K562 (cell line): ENCODE measurements at regions not wholly inside any gene's neighbourhood (a gene's known extent, or its start where the extent isn't known, plus 50 kb on each side); places are given as distances from the start of the nearest gene placed in this dataset.

Source experiments
- ATAC-seq: fragments of 200-7000 bp; cut with Tn5 transposase; 3 replicates; pipeline ENCODE4 v1.9.1; 2020; ENCODE audit warnings: moderate library complexity
- BruUV-seq: library from RNA; stranded (reverse); fragments of 400-500 nt; replicated peaks from 2 replicates; lab custom pipeline; 2021; lab: Mats Ljungman, UMichigan
- CTCF ChIA-PET: fragments of 300-600 bp; formaldehyde crosslinking; extraction: SDS; loops from one replicate; lab custom pipeline; 2021; ENCODE audit warnings: low intra/inter-chr PET ratio; lab: Yijun Ruan, JAX
- POLR2A ChIA-PET: fragments of 300-600, 350-650 bp; sonication (Branson Sonifier 250); formaldehyde crosslinking; extraction: SDS; loops from one replicate; lab custom pipeline; 2021; ENCODE audit warnings: antibody characterized with exemption, inconsistent platforms; lab: Yijun Ruan, JAX
- DNase-seq, 4 experiments: peaks; one replicate each; pipeline versions ENCODE4 v3.0.0 to v3.0.0-alpha.2; 2011 to 2018; ENCODE audit warnings: low spot score in 3 of 4, mixed read lengths in 3 of 4; ENCODE audit errors: extremely low read depth in 1 of 4
- FAIRE-seq: peaks from 2 replicates; lab custom pipeline; 2011; peaks lifted over from hg19 to GRCh38; lab: Jason Lieb, UNC
- H2AFZ ChIP-seq: 2 replicates; pipeline ENCODE4 v1.6.0; 2011; ENCODE audit warnings: low read depth, low read length, control low read depth, inconsistent platforms
- H3K27ac ChIP-seq: fragments of 200-600 bp; 3 replicates; pipeline ENCODE4 v1.8.0; 2011; ENCODE audit warnings: low read depth, mild to moderate bottlenecking, control low read depth, inconsistent platforms, low read length, moderate library complexity, mixed read lengths; ENCODE audit errors: extremely low read depth
- H3K27me3 ChIP-seq, 2 experiments: fragments of 300-600 bp in 1 of 2; 2 replicates in 1 of 2; 3 replicates in 1 of 2; pipeline versions ENCODE4 v1.6.0 to v1.8.0; 2011; ENCODE audit warnings: inconsistent platforms in 2 of 2, low read length in 2 of 2, mild to moderate bottlenecking in 1 of 2, mixed read lengths in 1 of 2, moderate library complexity in 1 of 2; ENCODE audit not compliant: control insufficient read depth in 2 of 2, insufficient read depth in 2 of 2
- H3K36me3 ChIP-seq: fragments of 300-600 bp; 3 replicates; pipeline ENCODE4 v1.8.0; 2011; ENCODE audit warnings: mild to moderate bottlenecking, low read length, inconsistent platforms; ENCODE audit not compliant: control insufficient read depth, insufficient read depth
- H3K4me1 ChIP-seq, 2 experiments: fragments of 200-600 bp in 1 of 2; replicated peaks in 1 of 2; 2 replicates in 1 of 2; 3 replicates in 1 of 2; pipeline versions ENCODE4 v1.5.1 to v1.8.0; 2011; ENCODE audit warnings: inconsistent platforms in 2 of 2, low read length in 2 of 2, mild to moderate bottlenecking in 1 of 2, mixed read lengths in 1 of 2, moderate library complexity in 1 of 2; ENCODE audit not compliant: control insufficient read depth in 2 of 2, insufficient read depth in 2 of 2
- H3K4me2 ChIP-seq: 2 replicates; pipeline ENCODE4 v1.6.1; 2011; ENCODE audit warnings: low read length, control low read depth, inconsistent platforms, mixed read lengths; ENCODE audit not compliant: insufficient read depth
- H3K4me3 ChIP-seq: fragments of 200-600 bp; sonication (generic), shearing (Covaris generic); 2 replicates; pipeline ENCODE4 v1.5.1; 2016; ENCODE audit warnings: control low read depth, inconsistent platforms
- H3K79me2 ChIP-seq: fragments of 200-600 bp; 3 replicates; pipeline ENCODE4 v1.8.0; 2011; ENCODE audit warnings: low read length, inconsistent platforms; ENCODE audit not compliant: control insufficient read depth, insufficient read depth
- H3K9ac ChIP-seq, 2 experiments: 2 replicates each; pipeline versions ENCODE4 v1.6.0 to v1.6.1; 2011; ENCODE audit warnings: low read depth in 2 of 2, low read length in 2 of 2, control low read depth in 1 of 2, inconsistent platforms in 1 of 2, mild to moderate bottlenecking in 1 of 2, mixed read lengths in 1 of 2; ENCODE audit not compliant: insufficient read depth in 1 of 2
- H3K9me1 ChIP-seq: one replicate; pipeline ENCODE4 v1.6.0; 2011; ENCODE audit warnings: inconsistent platforms, mild to moderate bottlenecking, low read length, moderate library complexity; ENCODE audit not compliant: control insufficient read depth, insufficient read depth
- H3K9me3 ChIP-seq: replicated peaks from 2 replicates; pipeline ENCODE4 v1.5.1; 2011; ENCODE audit warnings: low read depth, low read length, inconsistent platforms; ENCODE audit not compliant: control insufficient read depth, insufficient read depth
- H4K20me1 ChIP-seq: replicated peaks from 2 replicates; pipeline ENCODE4 v1.6.1; 2011; ENCODE audit warnings: low read length, inconsistent platforms, mixed read lengths; ENCODE audit not compliant: control insufficient read depth, insufficient read depth
- ETV5 ChIP-seq: sonication (generic); formaldehyde crosslinking; IDR thresholded peaks from 2 replicates; pipeline ENCODE4 v1.4.0; 2020; ENCODE audit warnings: low read depth, mild to moderate bottlenecking, missing genetic modification reagents
- KAT7 ChIP-seq: sonication (generic); formaldehyde crosslinking; IDR thresholded peaks from 2 replicates; pipeline ENCODE4 v1.8.0; 2022; ENCODE audit warnings: missing genetic modification reagents, mild to moderate bottlenecking, borderline replicate concordance
- MCM5 ChIP-seq: fragments of 450-650 bp; IDR thresholded peaks from 2 replicates; pipeline ENCODE4 v1.6.1; 2016; ENCODE audit warnings: low read depth
- SRF ChIP-seq, 2 experiments: fragments of 250-450, 450-650 bp in 1 of 2; sonication (Bioruptor Pico) in 1 of 2; sonication (generic) in 1 of 2; formaldehyde crosslinking; IDR thresholded peaks; 2 replicates each; pipeline versions ENCODE4 v1.5.0 to v1.5.1; 2020 to 2022; ENCODE audit warnings: mild to moderate bottlenecking in 1 of 2, missing genetic modification reagents in 1 of 2
- U2AF1 ChIP-seq: fragments of 200-400 bp; formaldehyde crosslinking; optimal IDR thresholded peaks from 2 replicates; pipeline ENCODE3; 2017; ENCODE audit warnings: mild to moderate bottlenecking, low read depth, low read length, moderate library complexity
- XRCC4 ChIP-seq: IDR thresholded peaks from one replicate; pipeline ENCODE4 v1.6.1; 2011; ENCODE audit not compliant: insufficient read depth, insufficient read length; ENCODE audit errors: extremely low read depth
- ZNF586 ChIP-seq: fragments of 450-650 bp; formaldehyde crosslinking; conservative IDR thresholded peaks from 2 replicates; pipeline ENCODE4 v1.4.0; 2020; ENCODE audit warnings: mild to moderate bottlenecking, moderate library complexity
- ZNF764 ChIP-seq: fragments of 250-450 bp; sonication (Bioruptor Pico); IDR thresholded peaks from 2 replicates; pipeline ENCODE4 v1.4.0; 2020; ENCODE audit warnings: low read depth, mild to moderate bottlenecking, moderate library complexity
- WGBS: fragments of 100-300 bp; shearing (Covaris generic); methylation state at CpG from one replicate; pipeline ENCODE4 v1.1.6; 2016; ENCODE audit warnings: low coverage, mixed read lengths; ENCODE audit not compliant: insufficient coverage; ENCODE audit errors: missing lambda C conversion rate; 5-methylcytosine and 5-hydroxymethylcytosine counted together
- in situ Hi-C: fragments of 300-500 bp; cut with MboI; formaldehyde crosslinking; loops from 4 replicates; pipeline ENCODE4 v1.15.0; 2018; ENCODE audit warnings: inconsistent platforms, mixed read lengths
- intact Hi-C: fragments of 100-400 bp; cut with micrococcal nuclease; formaldehyde crosslinking; loops from 2 replicates; pipeline ENCODE4 v1.14.2; 2022
- TF ChIP-seq, protein P1 (sequence below): sonication (generic); formaldehyde crosslinking; IDR thresholded peaks from 2 replicates; pipeline ENCODE4 v1.8.0; 2022; ENCODE audit warnings: mild to moderate bottlenecking, missing genetic modification reagents

DNA sequence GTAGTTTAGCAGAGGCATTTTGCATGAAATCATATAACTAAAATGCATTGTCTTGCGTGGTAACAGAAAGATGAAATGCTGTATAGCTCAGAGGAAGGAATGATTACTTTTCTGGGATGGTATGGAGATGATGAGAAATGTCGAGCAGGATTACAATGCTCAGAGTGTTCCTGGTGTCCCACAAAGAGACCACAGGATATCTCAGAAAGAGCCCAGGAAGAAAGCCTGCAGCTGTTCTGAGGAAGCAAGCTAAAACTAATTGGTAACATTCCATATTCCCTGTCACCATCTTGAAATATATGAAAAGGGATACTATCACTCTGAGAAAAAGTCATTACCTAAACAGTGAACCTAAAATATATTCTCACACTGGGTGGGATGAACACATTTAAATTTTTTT, 233.1 kb downstream of the POU4F1 start:
- H3K79me2 ChIP-seq, result no peaks in the 10 kb centered on the region
- ChIA-PET CTCF (no interaction called here), POLR2A (no interaction called here)
- no peak for DNase-seq
- intact Hi-C loops, result no loop called here
- H3K9me1 ChIP-seq, result no peaks in the 10 kb centered on the region
- no peaks in the 10 kb centered on the region for H3K36me3 ChIP-seq
- no TSS peak for BruUV-seq
- no peaks in the 10 kb centered on the region for H4K20me1 ChIP-seq
- WGBS, result 0% methylated on average over 2 of the region's 2 CpGs
- H3K27me3 ChIP-seq, result no peaks in the 10 kb centered on the region
- no peak overlapping the region for H3K4me2 ChIP-seq
- no peaks in the 10 kb centered on the region for H3K9me3 ChIP-seq
- ATAC-seq, result no peak
- TF ChIP-seq XRCC4, result no peak
- TF ChIP-seq SRF (CRISPR knock-in tag; IDR thresholded peaks at IDR 0.05), result no peak
- no peak for TF ChIP-seq KAT7 (CRISPR knock-in tag)
- no peak for TF ChIP-seq MCM5
- TF ChIP-seq ETV5 (CRISPR knock-in tag), result no peak
- in situ Hi-C loops, result no loop called here
- no peak for FAIRE-seq
- no peak overlapping the region for H2AFZ ChIP-seq
- H3K27ac ChIP-seq, result no peak overlapping the region
- no peak overlapping the region for H3K4me3 ChIP-seq
- no peaks in the 10 kb centered on the region for H3K4me1 ChIP-seq
- H3K9ac ChIP-seq, result no peak overlapping the region

DNA sequence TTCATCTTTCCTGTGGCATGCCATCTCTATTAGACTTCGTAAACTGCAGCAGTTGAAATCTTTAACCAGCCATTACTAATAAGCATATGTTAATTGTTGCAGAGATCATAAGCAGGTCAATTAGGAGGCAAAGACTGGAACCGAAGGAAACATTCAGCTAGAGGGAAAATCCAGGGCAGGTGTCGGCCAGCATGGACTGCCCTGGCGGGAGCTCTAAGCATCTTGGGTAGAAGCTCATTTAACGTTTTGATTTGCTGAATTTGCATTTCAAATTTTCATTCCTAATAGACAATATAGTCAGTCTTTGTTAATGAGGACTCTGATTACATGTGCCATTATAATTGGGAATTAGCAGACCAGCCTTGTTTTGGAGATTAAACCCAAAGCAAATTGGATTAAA, 238.6 kb downstream of the POU4F1 start:
- WGBS, result 0% methylated on average over 4 of the region's 5 CpGs
- POLR2A ChIA-PET, result no interaction called here

More for the DNA sequence above, 238.6 kb downstream of the POU4F1 start:
- Histone ChIP-seq H4K20me1 (no peaks in the 10 kb centered on the region), H3K27ac (no peak overlapping the region), H3K4me2 (no peak overlapping the region), H2AFZ (no peak overlapping the region), H3K4me3 (no peak overlapping the region), H3K36me3 (no peaks in the 10 kb centered on the region), H3K4me1 (no peaks in the 10 kb centered on the region), H3K9ac (no peak overlapping the region), H3K27me3 (no peaks in the 10 kb centered on the region), H3K9me1 (no peaks in the 10 kb centered on the region), H3K79me2 (no peaks in the 10 kb centered on the region), H3K9me3 (no peaks in the 10 kb centered on the region)
- DNase-seq (no peak), ATAC-seq (no peak), FAIRE-seq (no peak)
- TF ChIP-seq ZNF764 (CRISPR knock-in tag) (no peak), U2AF1 (no peak), ZNF586 (CRISPR knock-in tag) (no peak)
- TF ChIP-seq, protein P1, sequence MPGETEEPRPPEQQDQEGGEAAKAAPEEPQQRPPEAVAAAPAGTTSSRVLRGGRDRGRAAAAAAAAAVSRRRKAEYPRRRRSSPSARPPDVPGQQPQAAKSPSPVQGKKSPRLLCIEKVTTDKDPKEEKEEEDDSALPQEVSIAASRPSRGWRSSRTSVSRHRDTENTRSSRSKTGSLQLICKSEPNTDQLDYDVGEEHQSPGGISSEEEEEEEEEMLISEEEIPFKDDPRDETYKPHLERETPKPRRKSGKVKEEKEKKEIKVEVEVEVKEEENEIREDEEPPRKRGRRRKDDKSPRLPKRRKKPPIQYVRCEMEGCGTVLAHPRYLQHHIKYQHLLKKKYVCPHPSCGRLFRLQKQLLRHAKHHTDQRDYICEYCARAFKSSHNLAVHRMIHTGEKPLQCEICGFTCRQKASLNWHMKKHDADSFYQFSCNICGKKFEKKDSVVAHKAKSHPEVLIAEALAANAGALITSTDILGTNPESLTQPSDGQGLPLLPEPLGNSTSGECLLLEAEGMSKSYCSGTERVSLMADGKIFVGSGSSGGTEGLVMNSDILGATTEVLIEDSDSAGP (CRISPR knock-in tag), result no peak
- intact Hi-C loops (no loop called here), in situ Hi-C loops (no loop called here)
- BruUV-seq, result no TSS peak
- CTCF ChIA-PET, result no interaction called here
